Activated CD8-positive, alpha-beta T cell treated with anti-CD3 and anti-CD28 coated beads, Interleukin-2, amount 10 ng/mL, durations not matched to agents 7 days and 5 days (primary cell): ENCODE measurements at regions not wholly inside any gene's neighbourhood (a gene's known extent, or its start where the extent isn't known, plus 50 kb on each side); places are given as distances from the start of the nearest gene placed in this dataset.

ENCODE experiments used
- ATAC-seq: fragments of 150-1000 bp; cut with Tn5 transposase; one replicate; pipeline ENCODE4 v1.10.0; 2021; ENCODE audit warnings: moderate library complexity
- CTCF ChIA-PET: fragments of 350-600 bp; sonication (Branson Sonifier 250); formaldehyde crosslinking; loops from one replicate; lab custom pipeline; 2021; ENCODE audit warnings: antibody characterized with exemption; lab: Charles Lee
- POLR2A ChIA-PET: fragments of 350-600 bp; sonication (Branson Sonifier 250); formaldehyde crosslinking; loops from one replicate; lab custom pipeline; 2021; ENCODE audit warnings: antibody characterized with exemption; lab: Charles Lee
- DNase-seq: peaks from one replicate; pipeline ENCODE4 v3.0.0-alpha.2; 2020
- H3K27ac Mint-ChIP-seq: one replicate; pipeline ENCODE4 v1.8.0; 2021; ENCODE audit warnings: mild to moderate bottlenecking, mixed read lengths
- H3K27me3 Mint-ChIP-seq: one replicate; pipeline ENCODE4 v1.8.0; 2021; ENCODE audit warnings: low read depth, mixed read lengths
- H3K36me3 Mint-ChIP-seq: one replicate; pipeline ENCODE4 v1.8.0; 2021; ENCODE audit warnings: low read depth, mixed read lengths
- H3K4me1 Mint-ChIP-seq: one replicate; pipeline ENCODE4 v1.8.0; 2021; ENCODE audit warnings: low read depth, mixed read lengths
- H3K4me3 Mint-ChIP-seq: one replicate; pipeline ENCODE4 v1.8.0; 2021; ENCODE audit warnings: mild to moderate bottlenecking, mixed read lengths
- H3K9me3 Mint-ChIP-seq: one replicate; pipeline ENCODE4 v1.8.0; 2022; ENCODE audit warnings: mixed read lengths; ENCODE audit not compliant: insufficient read depth

DNA sequence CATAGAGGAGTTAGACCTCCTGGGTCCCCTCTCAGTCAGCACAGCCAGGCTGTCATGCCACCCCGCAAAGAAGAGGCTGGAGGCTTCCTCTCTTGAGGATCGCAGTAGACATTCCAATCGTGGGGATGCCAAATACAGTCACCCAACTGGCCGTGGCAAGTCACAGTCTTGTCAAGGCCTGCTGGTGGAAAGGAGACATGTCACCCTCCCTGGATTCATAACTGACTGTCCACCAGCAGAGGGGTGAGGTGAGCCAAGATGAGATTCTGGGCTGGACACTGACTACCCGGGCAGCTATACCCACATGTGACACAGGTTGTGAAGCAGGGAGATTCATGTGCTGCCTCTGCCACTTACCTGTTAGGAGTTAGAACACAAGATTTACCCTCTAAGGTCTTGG lies 123.5 kb upstream of the NGF start:
- DNase-seq (no peak), ATAC-seq (no peak)
- no peaks in the 10 kb centered on the region for H3K36me3 Mint-ChIP-seq
- ChIA-PET POLR2A (interaction anchor here (0.7 kb wide), 1 partner anchor 214 kb away, joined by 5 read pairs; no protein-coding TSS in a partner anchor), CTCF (no interaction called here)
- H3K4me3 Mint-ChIP-seq = no peak overlapping the region
- H3K27me3 Mint-ChIP-seq = no peaks in the 10 kb centered on the region
- H3K4me1 Mint-ChIP-seq = no peaks in the 10 kb centered on the region
- no peak overlapping the region for H3K27ac Mint-ChIP-seq
- H3K9me3 Mint-ChIP-seq = no peaks in the 10 kb centered on the region

DNA sequence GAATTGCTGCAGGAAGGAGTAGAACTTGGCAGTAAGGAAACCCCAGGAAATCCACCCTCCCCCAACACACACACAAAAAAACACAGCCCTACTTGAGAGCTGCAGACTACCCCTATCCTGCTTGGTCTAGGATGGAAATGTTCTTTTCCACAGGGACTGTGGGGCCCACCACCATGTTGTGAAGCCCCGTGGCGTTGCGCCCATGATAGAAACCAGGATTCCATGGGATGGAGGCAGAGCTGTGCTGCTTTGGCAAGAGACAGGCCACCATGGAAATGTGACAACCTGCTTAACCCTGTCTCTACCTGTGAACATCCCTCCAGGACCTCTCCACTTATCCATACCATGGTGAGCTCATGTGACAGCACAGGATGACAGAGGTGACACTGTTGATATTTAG lies 121.1 kb upstream of the NGF start:
- POLR2A ChIA-PET = no interaction called here

DNA sequence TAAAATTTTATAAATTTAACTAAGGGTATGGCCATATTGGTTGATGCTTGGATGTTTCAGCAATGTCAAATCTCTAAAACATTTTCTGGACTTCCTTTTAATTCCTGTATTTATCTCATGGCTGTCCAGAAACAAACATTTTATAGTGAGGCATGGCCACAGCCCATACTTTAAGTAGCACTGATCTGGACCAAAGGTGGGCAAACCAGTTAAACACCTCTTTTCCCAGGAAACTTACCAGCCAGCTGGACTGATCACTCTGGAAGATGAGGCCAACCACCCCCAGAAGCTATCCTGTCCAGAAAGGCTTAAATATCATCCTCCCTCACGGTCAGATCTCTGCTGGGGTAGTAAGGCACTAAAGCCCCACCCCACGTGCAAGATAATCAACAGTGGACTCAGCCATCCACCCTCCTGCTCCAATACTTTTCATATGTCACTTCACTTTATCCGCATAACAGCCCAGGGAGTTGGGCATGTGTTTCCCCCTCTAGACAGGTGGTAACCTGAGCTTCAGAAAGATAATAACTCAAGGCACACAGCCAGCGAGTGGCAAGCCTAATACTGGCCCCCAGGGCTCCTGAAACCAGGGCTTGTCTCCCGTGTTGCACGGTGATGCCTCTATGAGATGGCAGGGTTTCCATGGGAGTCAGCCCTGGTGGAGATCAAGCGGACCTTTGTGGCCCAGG lies 120.5 kb upstream of the NGF start:
- Mint-ChIP-seq H3K36me3 (no peaks in the 10 kb centered on the region), H3K4me3 (no peak overlapping the region), H3K9me3 (no peaks in the 10 kb centered on the region), H3K4me1 (no peaks in the 10 kb centered on the region), H3K27me3 (no peaks in the 10 kb centered on the region), H3K27ac (no peak overlapping the region)
- no peak for ATAC-seq
- DNase-seq = no peak
- CTCF ChIA-PET = no interaction called here
- POLR2A ChIA-PET = no interaction called here

More for the DNA sequence above, 121.1 kb upstream of the NGF start:
- DNase-seq (no peak), ATAC-seq (no peak)
- H3K27me3 Mint-ChIP-seq = no peaks in the 10 kb centered on the region
- CTCF ChIA-PET = no interaction called here
- H3K4me3 Mint-ChIP-seq = no peak overlapping the region
- no peak overlapping the region for H3K27ac Mint-ChIP-seq
- no peaks in the 10 kb centered on the region for H3K9me3 Mint-ChIP-seq
- no peaks in the 10 kb centered on the region for H3K36me3 Mint-ChIP-seq
- no peaks in the 10 kb centered on the region for H3K4me1 Mint-ChIP-seq

DNA sequence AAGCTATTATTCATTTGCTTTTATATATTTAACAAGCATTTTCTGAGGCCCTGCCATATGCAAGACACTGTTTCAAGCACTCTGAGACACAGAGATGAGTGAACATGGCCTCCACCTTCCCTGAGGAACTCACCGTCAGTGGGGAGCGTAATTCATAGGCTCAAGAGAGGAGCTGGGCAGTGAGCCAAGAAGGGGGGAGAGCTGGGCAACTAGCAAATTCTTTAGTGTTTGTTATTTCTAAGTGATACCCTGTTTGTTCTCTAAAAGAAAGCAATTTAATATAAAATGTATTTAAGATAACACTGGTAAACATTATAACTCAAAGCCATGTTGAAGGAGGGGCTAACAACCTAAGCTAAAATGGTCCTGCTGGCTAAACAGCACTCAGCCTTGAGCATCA lies 119.2 kb upstream of the NGF start:
- ChIA-PET POLR2A (no interaction called here), CTCF (no interaction called here)
- H3K27me3 Mint-ChIP-seq = peaks cover 4% of the 10 kb centered on the region

DNA sequence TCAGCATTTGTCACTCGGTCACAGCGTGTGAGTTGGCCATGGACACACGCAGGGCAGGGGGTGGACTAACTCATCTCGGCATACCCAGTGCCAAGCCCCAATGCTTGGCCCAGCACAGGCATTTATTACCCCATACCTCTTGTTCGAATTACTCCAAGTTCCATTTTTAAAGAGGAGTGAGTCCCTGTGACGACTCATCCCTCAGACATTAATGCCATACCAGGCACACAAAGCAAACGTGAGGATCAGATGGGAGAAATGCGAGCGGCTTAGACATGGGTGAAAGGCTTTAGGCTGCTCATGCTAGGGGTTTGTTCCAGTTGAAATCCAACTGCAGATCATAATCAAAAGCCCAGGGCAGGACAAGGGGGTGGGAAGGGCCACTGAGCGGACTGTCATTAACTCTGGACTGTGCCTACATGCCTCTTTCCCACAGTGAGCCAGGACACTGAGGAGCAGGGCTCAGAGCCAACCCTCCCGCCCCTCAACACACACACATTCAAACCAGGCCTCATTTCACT lies 118.5 kb upstream of the NGF start:
- Mint-ChIP-seq H3K36me3 (no peaks in the 10 kb centered on the region), H3K4me3 (no peak overlapping the region), H3K27ac (no peak overlapping the region), H3K4me1 (no peaks in the 10 kb centered on the region), H3K27me3 (peaks cover 4% of the 10 kb centered on the region), H3K9me3 (no peaks in the 10 kb centered on the region)
- POLR2A ChIA-PET = no interaction called here
- CTCF ChIA-PET = no interaction called here
- no peak for DNase-seq
- ATAC-seq = no peak

More for the DNA sequence above, 119.2 kb upstream of the NGF start:
- Mint-ChIP-seq H3K4me3 (no peak overlapping the region), H3K27ac (no peak overlapping the region), H3K36me3 (no peaks in the 10 kb centered on the region), H3K4me1 (no peaks in the 10 kb centered on the region), H3K9me3 (no peaks in the 10 kb centered on the region)
- ATAC-seq (no peak), DNase-seq (no peak)

DNA sequence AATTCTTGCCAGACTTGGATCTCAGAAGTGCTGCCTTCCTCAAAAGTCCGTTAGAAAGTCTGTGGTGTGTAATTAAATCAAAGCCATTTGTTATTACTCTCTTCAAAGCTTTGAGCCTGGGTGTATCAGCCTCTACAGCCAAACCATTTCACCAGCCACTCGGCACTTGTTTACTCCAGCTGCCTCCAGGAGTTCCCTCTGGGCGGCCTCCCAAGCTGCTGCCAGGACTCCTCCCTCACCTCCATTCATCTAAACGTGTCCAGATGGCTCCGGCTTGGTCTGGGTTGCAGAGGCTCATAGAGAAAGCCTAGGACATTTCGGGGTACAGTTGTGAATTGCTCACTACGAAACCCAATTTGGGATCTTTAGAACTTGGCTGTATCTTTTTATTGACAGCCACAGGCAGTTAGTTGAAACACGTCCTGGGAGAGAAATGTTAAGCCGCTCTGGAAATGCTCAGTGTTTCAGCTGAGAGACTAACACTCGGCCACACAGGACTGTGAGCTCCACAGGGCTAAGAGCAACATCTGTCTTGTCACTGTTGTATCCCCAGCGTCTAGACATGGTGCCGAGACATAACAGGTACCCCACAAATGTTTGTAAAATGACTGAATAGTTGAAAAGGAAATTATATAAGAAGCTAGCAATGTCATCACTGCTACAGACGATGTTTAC lies 116.9 kb upstream of the NGF start:
- Mint-ChIP-seq H3K27me3 (peaks cover 4% of the 10 kb centered on the region), H3K4me1 (no peaks in the 10 kb centered on the region), H3K9me3 (no peaks in the 10 kb centered on the region), H3K4me3 (no peak overlapping the region), H3K36me3 (no peaks in the 10 kb centered on the region), H3K27ac (no peak overlapping the region)
- POLR2A ChIA-PET = no interaction called here
- CTCF ChIA-PET = no interaction called here
- DNase-seq (no peak), ATAC-seq (no peak)

DNA sequence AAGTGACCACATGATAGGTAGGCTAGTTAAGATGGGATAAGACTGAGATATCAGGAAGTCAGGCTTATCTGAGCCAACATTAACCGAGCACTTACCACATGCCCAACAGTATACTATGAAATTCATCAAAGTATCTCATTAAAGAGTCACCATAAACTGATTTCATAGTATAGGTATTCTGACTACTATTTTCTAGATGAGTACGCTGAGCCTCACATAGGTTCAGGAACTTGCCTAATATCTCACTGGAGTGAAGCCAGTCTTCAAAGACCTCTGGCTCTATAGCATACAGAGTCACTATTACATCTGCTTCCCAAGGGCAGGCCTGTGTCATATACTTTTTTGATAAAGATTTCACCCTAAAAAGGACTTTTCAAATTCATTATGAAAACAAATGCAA lies 115.6 kb upstream of the NGF start:
- no peak overlapping the region for H3K4me3 Mint-ChIP-seq
- no peaks in the 10 kb centered on the region for H3K36me3 Mint-ChIP-seq
- ATAC-seq (no peak), DNase-seq (no peak)
- H3K27me3 Mint-ChIP-seq = peaks cover 5% of the 10 kb centered on the region
- POLR2A ChIA-PET = no interaction called here
- no peaks in the 10 kb centered on the region for H3K9me3 Mint-ChIP-seq
- CTCF ChIA-PET = no interaction called here
- no peaks in the 10 kb centered on the region for H3K4me1 Mint-ChIP-seq
- H3K27ac Mint-ChIP-seq = no peak overlapping the region

DNA sequence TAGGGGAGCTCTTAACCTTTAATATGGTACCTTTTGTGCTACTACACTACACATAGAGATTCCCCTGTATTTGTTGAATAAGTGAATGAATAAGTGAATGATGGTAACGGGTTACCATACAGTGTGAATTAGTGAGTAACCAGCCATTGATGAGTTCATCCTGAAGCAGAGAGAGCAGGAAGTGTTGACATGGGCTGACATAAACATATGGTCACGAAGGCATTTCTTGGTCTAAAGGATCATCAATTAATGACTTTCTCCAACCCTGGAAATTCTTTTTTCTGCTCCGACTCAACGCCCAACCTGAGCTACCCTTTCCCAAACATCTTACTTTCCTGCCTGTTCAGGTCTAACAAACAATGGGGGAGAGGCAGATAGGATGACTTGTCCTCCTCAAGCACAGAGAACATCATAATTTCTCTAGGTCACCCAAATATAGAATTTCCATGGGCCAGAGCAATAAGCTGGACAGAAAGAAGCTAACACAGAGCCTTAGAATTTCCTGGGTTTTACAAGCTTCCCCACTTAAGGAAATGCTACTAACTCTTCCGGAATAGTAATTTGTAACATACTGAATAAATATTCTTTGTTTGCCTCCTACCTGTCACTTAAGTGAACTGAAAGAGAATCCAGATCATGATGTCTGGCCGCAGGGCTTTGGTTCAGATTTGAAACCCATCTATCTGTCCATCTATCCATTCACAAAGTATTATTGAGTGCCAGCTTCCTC lies 114.7 kb upstream of the NGF start:
- ChIA-PET CTCF (no interaction called here), POLR2A (no interaction called here)
- Mint-ChIP-seq H3K27ac (no peak overlapping the region), H3K4me3 (no peak overlapping the region), H3K9me3 (no peaks in the 10 kb centered on the region), H3K4me1 (no peaks in the 10 kb centered on the region), H3K36me3 (no peaks in the 10 kb centered on the region), H3K27me3 (peaks cover 6% of the 10 kb centered on the region)
- ATAC-seq (no peak), DNase-seq (no peak)

DNA sequence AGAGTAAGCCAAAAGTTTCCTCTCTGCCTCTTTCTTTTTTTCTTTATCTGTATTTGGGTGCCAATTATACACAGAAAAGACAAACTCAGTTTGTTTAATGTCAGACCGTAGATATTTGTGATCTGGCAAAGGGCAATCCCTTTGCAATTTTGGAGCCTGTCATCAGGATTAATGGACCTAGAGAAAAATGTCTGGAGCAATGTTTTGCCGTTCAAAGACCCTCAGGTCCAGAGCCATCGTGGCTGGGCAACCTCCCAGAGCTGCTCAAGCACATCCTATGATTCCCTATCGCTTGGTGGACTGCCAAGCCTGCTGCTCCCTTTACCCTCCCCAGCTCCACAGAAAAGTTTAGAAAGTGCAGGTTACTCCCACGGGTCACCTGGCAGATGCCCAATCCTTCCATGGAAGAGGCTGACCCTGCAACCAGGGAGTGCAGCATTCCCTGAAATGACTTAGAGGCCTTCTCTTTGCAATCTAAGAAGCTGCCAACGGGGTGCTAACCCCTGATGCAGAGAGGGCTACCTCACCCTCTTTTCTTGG lies 112.5 kb upstream of the NGF start:
- no peaks in the 10 kb centered on the region for H3K4me1 Mint-ChIP-seq
- ChIA-PET CTCF (no interaction called here), POLR2A (no interaction called here)
- H3K27ac Mint-ChIP-seq = no peak overlapping the region
- no peak for ATAC-seq
- no peak overlapping the region for H3K4me3 Mint-ChIP-seq
- H3K9me3 Mint-ChIP-seq = no peaks in the 10 kb centered on the region
- no peak for DNase-seq
- H3K27me3 Mint-ChIP-seq = peaks cover 6% of the 10 kb centered on the region
- H3K36me3 Mint-ChIP-seq = no peaks in the 10 kb centered on the region

DNA sequence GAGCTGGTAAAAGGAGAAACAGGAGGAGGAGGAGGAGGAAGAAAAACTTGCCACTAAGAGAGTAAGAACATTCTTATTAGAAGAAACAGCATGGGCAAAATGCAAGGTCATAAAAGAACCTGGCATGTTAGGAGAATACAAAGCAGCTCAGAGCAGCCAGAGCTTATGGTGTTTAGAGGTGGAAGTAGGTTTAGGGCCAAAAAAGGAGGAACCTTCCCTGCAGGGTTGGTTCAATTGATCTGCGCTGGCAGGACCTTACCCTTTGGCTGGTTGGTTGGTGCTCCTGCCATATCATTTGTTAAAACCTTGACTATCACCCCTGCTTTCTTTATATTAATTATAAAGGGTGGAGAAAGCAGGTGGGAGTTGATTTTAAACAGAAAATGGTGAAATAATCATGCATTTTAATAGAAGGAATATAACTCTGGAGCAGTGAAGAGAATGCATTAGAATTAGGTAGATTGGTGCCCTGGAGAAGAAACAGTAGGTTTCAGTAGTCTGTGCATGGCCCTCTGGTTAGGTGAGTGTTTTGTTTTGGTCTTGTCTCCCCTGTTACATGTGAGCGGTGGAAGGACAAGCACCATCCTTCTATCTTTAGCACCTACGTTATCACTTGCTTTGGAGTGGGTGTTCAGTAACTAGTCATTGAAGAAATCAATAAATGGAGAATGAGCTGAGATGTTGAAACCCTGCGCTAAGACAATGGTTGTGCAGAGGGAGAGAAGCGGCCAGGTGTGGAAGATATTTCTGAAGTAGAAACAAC lies 110.4 kb upstream of the NGF start:
- DNase-seq = no peak
- no peaks in the 10 kb centered on the region for H3K4me1 Mint-ChIP-seq
- no peak overlapping the region for H3K27ac Mint-ChIP-seq
- no peak overlapping the region for H3K4me3 Mint-ChIP-seq
- H3K9me3 Mint-ChIP-seq = no peaks in the 10 kb centered on the region
- no peaks in the 10 kb centered on the region for H3K36me3 Mint-ChIP-seq
- ATAC-seq = no peak
- ChIA-PET POLR2A (no interaction called here), CTCF (no interaction called here)
- peaks cover 9% of the 10 kb centered on the region for H3K27me3 Mint-ChIP-seq

DNA sequence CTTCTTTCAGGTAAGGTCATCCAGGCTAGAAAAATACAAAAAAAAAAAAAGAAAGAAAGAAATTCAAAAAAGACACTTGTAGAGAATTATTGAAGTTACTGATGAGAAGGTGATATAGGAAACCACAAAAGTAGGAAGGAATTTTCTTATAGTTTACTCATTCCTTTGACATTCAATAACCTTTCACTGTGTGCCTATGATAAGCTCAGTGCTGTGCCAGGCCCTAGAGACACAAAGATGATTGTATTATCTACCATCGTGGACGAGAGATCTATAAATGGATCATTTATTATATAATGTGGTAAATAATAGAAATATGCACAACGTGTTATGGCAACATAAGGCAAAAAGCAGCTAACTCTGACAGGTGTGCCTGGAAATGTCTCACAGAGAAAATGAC lies 109.6 kb upstream of the NGF start:
- ATAC-seq (no peak), DNase-seq (no peak)
- CTCF ChIA-PET = no interaction called here

More for the DNA sequence above, 109.6 kb upstream of the NGF start:
- H3K9me3 Mint-ChIP-seq = no peaks in the 10 kb centered on the region
- H3K27me3 Mint-ChIP-seq = peaks cover 8% of the 10 kb centered on the region
- no peak overlapping the region for H3K27ac Mint-ChIP-seq
- POLR2A ChIA-PET = no interaction called here
- no peaks in the 10 kb centered on the region for H3K4me1 Mint-ChIP-seq
- no peak overlapping the region for H3K4me3 Mint-ChIP-seq
- no peaks in the 10 kb centered on the region for H3K36me3 Mint-ChIP-seq
